22Rv1 (cell line): ENCODE measurements at regions not wholly inside any gene's neighbourhood (a gene's known extent, or its start where the extent isn't known, plus 50 kb on each side); places are given as distances from the start of the nearest gene placed in this dataset.
"Not testable (repeated sequence)": the region's sequence is repeated elsewhere in the genome, so short reads cannot be mapped to it uniquely, and the experiment has no call there.

Experiments used
- H3K27ac ChIP-seq: fragments of 450-650 bp; 2 replicates; pipeline ENCODE4 v1.5.1; 2017
- CTCF ChIP-seq: fragments of 450-650 bp; IDR thresholded peaks from 2 replicates; pipeline ENCODE4 v1.5.1; 2017; ENCODE audit warnings: mild to moderate bottlenecking
- ZFX ChIP-seq: fragments of 450-650 bp; IDR thresholded peaks from 2 replicates; pipeline ENCODE4 v1.6.1; 2017; ENCODE audit warnings: antibody characterized with exemption, borderline replicate concordance

- no peak overlapping the region for H3K27ac ChIP-seq
- TF ChIP-seq CTCF (no peak), ZFX (no peak)
Observed at GRCh38 chr21:17279663-17280062, 233.2 kb upstream of the CXADR start.

DNA sequence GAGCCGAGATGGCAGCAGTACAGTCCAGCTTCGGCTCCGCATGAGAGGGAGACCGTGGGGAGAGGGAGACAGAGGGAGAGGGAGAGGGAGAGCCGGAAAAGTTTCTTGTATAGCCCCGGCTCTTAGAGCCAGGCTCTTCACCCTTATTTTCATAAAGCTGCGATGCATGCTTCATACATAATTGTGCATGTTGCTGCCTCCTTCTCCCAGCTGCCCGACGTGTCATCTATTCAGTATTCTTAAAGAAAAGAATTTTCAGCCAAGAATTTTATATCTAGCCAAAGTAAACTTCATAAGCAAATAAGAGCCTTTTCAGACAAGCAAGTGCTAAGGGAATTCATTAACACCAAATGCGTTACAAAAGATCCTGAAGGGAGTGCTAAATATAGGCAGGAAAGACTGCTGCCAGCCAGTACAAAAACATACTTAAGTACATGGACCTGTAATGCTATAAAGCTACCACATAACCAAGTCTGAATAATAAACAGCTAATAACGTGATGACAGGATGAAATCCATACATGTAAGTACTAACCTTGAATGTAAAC lies 219.8 kb upstream of the CXADR start:
- not testable (repeated sequence) for H3K27ac ChIP-seq

GRCh38 chr21:17295997-17296396 lies 216.8 kb upstream of the CXADR start:
- no peak overlapping the region for H3K27ac ChIP-seq
- no peak for TF ChIP-seq ZFX
- TF ChIP-seq CTCF: no peak

- not testable (repeated sequence) for H3K27ac ChIP-seq
Observed at GRCh38 chr21:17299576-17299975, 213.3 kb upstream of the CXADR start.

DNA sequence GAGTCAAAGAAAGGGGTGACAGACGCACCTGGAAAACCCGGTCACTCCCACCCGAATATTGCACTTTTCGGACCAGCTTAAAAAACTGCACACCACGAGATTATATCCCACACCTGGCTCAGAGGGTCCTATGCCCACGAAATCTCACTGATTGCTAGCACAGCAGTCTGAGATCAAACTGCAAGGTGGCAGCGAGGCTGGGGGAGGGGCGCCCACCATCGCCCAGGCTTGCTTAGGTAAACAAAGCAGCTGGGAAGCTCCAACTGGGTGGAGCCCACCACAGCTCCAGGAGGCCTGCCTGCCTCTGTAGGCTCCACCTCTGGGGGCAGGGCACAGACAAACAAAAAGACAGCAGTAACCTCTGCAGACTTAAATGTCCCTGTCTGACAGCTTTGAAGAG lies 185.1 kb upstream of the CXADR start:
- H3K27ac ChIP-seq: not testable (repeated sequence)

DNA sequence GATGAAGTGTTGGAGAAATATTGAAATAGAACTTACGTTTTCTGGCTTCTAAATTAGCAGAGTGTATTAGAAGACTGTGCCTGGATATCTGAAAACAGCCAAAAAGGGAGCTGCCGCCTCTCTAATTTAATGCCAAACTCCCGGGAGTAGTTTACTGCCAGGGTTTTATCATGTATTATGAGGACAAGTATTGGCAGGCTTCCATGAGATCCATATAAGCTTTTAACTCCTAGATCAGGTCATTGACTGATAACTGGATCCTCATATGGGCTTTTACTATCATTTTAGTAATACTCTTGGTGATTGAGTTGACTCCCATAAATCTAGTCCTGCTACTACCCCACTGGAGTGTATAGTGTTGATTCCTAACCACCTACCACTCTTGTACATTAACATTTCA lies 178.4 kb upstream of the CXADR start:
- no peak for TF ChIP-seq CTCF
- TF ChIP-seq ZFX: no peak

GRCh38 chr21:17340081-17340480 lies 172.8 kb upstream of the CXADR start:
- no peak overlapping the region for H3K27ac ChIP-seq
- TF ChIP-seq ZFX: no peak
- no peak for TF ChIP-seq CTCF

More for the DNA sequence above, 178.4 kb upstream of the CXADR start:
- H3K27ac ChIP-seq: no peak overlapping the region

- TF ChIP-seq CTCF: no peak
- no peak for TF ChIP-seq ZFX
- H3K27ac ChIP-seq: no peak overlapping the region
Observed at GRCh38 chr21:17343055-17343454, 169.8 kb upstream of the CXADR start.

GRCh38 chr21:17348357-17348756 lies 164.5 kb upstream of the CXADR start:
- TF ChIP-seq CTCF: no peak
- no peak for TF ChIP-seq ZFX

More at GRCh38 chr21:17348357-17348756, 164.5 kb upstream of the CXADR start:
- no peak overlapping the region for H3K27ac ChIP-seq
